Liver (tissue), 3 donors: ENCODE measurements at regions not wholly inside any gene's neighbourhood (a gene's known extent, or its start where the extent isn't known, plus 50 kb on each side); places are given as distances from the start of the nearest gene placed in this dataset.

Experiments used
- GABPA ChIP-seq, 2 donors: IDR thresholded peaks in 1 of 2; conservative IDR thresholded peaks in 1 of 2; 2 replicates each; pipeline ENCODE4 v1.6.1; 2016; ENCODE audit warnings: antibody characterized with exemption in 2 of 2, mild to moderate bottlenecking in 1 of 2, moderate library complexity in 1 of 2
- HNF4A ChIP-seq, 2 donors: conservative IDR thresholded peaks; 2 replicates each; pipeline ENCODE4 v1.6.1; 2016; ENCODE audit warnings: antibody characterized with exemption in 2 of 2, mild to moderate bottlenecking in 2 of 2
- JUND ChIP-seq, 2 donors: IDR thresholded peaks; 2 replicates each; pipeline ENCODE4 v1.6.1; 2016; ENCODE audit warnings: antibody characterized with exemption in 2 of 2
- SP1 ChIP-seq: IDR thresholded peaks from 2 replicates; pipeline ENCODE4 v1.6.1; 2018; ENCODE audit warnings: antibody characterized with exemption, mild to moderate bottlenecking
- YY1 ChIP-seq: IDR thresholded peaks from 2 replicates; pipeline ENCODE4 v1.6.1; 2016; ENCODE audit warnings: antibody characterized with exemption, mild to moderate bottlenecking
- TF ChIP-seq, protein P1 (sequence below): fragments of 150-350 bp; IDR thresholded peaks from 2 replicates; pipeline ENCODE4 v1.5.1; 2017; ENCODE audit warnings: improper control_type of control experiment, low read depth, low read length; ENCODE audit not compliant: missing input control
- TF ChIP-seq, protein P2 (sequence below): IDR thresholded peaks from 2 replicates; pipeline ENCODE4 v1.6.1; 2016; ENCODE audit warnings: antibody characterized with exemption, mild to moderate bottlenecking
- donor health status: healthy.
- donor health status: healthy.

DNA sequence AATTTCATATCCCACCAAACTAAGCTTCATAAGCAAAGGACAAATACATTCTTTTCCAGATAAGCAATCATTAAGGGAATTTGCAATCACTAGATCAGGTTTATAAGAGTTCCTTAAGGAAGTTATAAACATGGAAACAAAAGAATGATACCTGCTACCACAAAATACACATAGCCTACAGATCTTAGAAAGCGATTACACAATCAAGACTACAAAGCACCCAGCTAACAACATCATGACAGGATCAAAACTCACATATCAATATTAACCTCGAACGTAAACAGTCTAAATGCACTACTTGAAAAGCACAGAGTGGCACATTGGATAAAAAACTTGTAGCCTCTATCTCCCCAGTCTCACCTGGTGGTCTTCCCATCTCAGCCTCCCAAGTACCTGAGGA, 512.4 kb upstream of the PTGER4 start:
- TF ChIP-seq, protein P1, sequence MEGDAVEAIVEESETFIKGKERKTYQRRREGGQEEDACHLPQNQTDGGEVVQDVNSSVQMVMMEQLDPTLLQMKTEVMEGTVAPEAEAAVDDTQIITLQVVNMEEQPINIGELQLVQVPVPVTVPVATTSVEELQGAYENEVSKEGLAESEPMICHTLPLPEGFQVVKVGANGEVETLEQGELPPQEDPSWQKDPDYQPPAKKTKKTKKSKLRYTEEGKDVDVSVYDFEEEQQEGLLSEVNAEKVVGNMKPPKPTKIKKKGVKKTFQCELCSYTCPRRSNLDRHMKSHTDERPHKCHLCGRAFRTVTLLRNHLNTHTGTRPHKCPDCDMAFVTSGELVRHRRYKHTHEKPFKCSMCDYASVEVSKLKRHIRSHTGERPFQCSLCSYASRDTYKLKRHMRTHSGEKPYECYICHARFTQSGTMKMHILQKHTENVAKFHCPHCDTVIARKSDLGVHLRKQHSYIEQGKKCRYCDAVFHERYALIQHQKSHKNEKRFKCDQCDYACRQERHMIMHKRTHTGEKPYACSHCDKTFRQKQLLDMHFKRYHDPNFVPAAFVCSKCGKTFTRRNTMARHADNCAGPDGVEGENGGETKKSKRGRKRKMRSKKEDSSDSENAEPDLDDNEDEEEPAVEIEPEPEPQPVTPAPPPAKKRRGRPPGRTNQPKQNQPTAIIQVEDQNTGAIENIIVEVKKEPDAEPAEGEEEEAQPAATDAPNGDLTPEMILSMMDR = no peak
- TF ChIP-seq HNF4A (conservative IDR thresholded peaks at IDR 0.05) (no peak), JUND (IDR thresholded peaks at IDR 0.05) (no peak), SP1 (no peak), YY1 (no peak), GABPA (IDR thresholded peaks at IDR 0.05 in 1 of 2, conservative IDR thresholded peaks at IDR 0.05 in 1 of 2) (no peak)
- TF ChIP-seq, protein P2, sequence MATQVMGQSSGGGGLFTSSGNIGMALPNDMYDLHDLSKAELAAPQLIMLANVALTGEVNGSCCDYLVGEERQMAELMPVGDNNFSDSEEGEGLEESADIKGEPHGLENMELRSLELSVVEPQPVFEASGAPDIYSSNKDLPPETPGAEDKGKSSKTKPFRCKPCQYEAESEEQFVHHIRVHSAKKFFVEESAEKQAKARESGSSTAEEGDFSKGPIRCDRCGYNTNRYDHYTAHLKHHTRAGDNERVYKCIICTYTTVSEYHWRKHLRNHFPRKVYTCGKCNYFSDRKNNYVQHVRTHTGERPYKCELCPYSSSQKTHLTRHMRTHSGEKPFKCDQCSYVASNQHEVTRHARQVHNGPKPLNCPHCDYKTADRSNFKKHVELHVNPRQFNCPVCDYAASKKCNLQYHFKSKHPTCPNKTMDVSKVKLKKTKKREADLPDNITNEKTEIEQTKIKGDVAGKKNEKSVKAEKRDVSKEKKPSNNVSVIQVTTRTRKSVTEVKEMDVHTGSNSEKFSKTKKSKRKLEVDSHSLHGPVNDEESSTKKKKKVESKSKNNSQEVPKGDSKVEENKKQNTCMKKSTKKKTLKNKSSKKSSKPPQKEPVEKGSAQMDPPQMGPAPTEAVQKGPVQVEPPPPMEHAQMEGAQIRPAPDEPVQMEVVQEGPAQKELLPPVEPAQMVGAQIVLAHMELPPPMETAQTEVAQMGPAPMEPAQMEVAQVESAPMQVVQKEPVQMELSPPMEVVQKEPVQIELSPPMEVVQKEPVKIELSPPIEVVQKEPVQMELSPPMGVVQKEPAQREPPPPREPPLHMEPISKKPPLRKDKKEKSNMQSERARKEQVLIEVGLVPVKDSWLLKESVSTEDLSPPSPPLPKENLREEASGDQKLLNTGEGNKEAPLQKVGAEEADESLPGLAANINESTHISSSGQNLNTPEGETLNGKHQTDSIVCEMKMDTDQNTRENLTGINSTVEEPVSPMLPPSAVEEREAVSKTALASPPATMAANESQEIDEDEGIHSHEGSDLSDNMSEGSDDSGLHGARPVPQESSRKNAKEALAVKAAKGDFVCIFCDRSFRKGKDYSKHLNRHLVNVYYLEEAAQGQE = no peak
